NCI-H128 (cell line): ENCODE measurements at regions not wholly inside any gene's neighbourhood (a gene's known extent, or its start where the extent isn't known, plus 50 kb on each side); places are given as distances from the start of the nearest gene placed in this dataset.
"Not testable (repeated sequence)": the region's sequence is repeated elsewhere in the genome, so short reads cannot be mapped to it uniquely, and the experiment has no call there.

Source experiments
- DNase-seq: peaks from one replicate; lab custom pipeline; 2025; ENCODE audit not compliant: unreplicated experiment; lab: John Stamatoyannopoulos, UW

DNA sequence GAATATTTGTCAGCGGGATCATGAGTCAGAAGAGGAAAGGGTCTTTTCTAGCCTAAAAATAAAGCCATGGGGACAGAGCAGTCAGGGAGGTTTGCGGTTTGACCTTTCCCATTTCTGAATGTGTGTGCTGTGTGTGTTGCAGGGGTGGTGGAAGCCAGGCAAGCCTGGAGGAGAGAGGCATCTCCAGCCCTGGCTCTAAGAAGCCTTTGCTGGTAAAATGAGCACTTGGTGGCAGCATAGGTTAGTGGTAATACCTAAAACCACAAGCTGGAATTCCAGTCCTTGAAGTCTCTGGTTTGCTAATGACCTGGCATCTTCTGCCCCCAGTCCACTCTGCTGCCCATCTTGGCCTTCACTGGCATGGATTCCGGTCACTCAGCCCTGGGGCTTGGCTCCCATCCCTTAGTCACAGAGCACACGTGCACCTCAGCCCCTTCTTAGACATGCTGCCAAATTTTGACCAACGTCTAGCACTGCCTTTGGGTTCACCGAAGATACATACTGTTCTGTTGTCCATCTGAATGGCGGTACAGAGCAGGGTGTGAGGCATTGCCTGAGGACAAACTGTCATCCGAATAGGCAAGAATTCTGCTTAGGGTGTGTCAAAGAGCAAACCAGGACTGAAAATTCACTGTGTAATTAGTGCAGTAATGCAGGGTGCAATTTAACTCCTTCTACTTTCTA lies 52.7 kb downstream of the KCNA5 start:
- DNase-seq = no peak

DNA sequence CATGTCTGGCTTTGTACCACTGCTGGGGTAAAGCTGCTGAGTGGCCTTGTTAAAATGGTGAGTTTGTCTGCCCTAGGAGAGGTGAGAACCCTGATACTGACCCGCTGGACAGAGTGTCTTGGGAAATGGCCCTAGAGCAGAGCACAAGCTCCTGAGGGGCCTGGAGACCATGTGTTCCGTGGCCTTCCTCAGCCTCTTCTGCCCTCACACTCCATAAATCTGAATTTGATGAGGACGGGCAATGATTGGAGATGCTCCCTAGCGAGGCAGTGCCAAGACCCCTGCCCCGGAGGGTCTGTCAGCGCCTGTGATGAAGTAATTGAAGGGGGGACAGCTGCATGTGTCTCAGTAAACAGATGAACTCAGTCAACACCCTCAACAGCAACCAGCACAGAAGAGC lies 54.1 kb downstream of the KCNA5 start:
- DNase-seq = no peak

DNA sequence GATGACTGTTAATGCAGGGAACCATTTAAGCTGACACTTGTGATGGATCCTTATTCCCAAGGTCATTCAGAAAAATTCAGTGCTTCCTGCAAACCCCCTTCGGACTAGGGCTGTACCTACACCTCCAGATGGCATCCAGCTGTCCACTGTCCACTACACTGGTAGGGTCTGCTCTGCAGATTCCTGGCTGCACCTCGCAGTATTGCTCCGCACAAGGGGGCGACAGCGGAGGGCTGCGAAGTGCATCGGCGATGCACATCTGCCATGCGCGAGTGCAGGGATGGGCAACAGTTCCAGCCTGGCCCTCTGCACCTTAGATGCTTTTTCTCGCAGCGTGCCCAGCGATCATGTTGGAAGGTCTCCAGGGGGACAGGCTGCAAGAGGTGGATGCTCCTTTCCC lies 55.5 kb downstream of the KCNA5 start:
- DNase-seq = no peak

DNA sequence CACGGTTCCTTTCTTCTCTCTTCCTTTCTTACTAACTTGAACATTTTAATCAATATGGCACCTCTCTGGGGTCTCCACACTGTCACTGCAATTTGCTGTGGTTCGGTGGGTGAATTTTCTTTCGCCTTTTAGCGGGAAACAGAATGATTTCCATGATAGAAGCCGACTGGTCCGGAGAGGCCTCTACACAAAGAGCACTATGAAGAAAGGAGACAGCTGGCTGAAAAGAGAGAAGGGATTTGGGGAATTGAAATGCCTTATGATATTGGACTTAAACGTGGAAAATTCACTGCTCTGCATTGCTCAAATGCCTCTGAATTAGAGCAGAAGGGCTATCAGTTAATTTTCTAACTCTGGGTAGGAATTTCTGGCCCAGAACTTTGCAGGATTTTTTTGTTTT lies 55.9 kb downstream of the KCNA5 start:
- no peak for DNase-seq

DNA sequence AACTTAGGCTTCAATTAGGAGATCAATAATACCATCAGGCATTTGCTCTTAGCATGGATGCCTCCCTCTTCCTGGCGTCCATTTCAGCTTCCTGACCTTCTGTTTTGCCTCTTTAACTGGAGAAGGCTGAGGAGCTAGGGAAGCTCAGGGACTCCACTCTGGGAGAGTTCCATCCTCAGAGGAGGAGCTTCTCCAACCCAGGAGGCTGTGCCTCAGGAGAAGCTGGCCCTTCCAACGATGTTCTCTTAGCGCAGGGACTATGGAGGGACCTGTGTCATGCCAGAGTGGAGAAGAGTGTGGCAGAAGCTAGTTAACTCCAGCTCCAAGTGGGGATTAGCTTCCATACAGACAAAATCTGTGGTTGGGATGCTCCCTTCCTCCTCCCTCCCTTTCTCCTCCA lies 58.0 kb downstream of the KCNA5 start:
- no peak for DNase-seq

DNA sequence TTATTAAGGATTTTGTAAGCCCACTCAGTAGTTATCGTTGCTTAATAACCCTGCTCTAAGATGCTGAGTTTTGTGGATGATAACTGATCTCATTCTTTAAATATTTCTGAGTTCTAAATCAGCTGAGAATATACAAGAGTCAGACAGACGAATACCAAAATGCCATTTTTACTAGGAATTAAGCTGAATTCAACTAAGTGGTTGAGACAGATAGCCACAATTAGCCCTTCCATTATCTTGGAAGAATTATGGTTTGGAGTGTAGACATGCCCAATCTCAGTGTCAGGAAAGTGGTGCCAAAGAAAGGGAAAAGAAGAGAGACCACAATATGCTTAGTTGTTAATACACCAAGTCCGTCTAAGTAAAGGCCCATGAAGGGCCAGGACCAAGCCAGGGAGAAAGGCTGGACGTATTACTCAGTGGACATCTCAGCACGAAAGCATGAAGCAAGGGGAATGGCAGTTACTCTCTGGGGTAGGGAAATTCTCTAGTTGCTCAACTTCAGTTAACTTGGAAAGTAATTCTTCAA lies 58.6 kb downstream of the KCNA5 start:
- no peak for DNase-seq

DNA sequence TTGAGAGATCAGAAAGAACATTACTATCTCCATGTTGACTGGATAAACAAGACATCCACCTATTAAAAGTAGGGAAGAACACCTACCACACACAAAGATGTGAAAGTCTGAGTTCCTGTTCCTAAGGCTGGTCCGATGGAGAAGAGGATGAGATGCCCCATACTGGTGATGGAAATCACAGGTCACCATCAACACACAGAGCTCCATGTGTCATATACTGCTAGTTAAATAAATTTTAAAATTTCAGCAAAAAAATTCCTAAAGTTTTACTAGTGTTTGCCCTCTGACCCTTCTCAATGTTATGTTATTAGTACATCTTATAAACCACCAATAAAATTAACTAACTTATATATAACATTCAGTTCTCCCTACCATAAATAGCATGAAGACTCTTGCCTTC lies 59.1 kb downstream of the KCNA5 start:
- no peak for DNase-seq

DNA sequence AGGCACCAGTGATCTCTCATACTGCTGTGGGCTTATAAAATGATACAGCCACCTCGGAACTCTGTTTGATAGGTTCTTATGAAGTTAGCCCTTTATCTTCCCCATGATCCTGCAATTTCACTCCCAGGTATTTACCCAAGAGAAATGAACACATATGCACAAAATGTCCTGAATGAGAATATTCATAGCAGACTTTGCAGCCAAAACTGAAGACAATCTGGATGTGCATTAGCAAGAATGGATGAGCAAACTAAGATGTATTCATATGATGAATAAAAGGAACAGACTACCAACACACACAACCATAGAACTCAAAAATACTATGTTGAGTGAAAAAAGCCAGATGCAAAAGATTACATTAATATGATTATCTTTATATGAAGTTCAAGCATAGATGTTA lies 66.7 kb downstream of the KCNA5 start:
- DNase-seq = no peak

DNA sequence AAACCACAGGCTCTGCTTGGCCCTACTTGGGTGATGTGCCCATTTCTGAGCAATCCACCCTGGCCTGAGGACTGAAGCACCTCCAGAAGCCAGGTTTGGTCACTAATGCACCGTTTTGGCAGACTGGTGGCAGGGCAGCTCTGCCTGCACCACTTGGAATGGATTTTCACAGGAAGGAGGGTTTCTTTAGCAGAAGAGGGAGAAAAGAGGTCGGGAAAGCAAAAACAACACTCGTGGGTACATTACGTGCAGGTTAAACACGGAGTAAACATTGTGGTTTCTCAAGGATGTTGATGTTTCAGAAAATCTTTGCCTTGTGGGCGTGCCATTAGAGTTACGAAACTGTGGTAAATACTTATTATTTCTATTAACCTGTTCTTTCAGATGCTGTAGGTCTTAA lies 70.8 kb downstream of the KCNA5 start:
- DNase-seq = no peak

DNA sequence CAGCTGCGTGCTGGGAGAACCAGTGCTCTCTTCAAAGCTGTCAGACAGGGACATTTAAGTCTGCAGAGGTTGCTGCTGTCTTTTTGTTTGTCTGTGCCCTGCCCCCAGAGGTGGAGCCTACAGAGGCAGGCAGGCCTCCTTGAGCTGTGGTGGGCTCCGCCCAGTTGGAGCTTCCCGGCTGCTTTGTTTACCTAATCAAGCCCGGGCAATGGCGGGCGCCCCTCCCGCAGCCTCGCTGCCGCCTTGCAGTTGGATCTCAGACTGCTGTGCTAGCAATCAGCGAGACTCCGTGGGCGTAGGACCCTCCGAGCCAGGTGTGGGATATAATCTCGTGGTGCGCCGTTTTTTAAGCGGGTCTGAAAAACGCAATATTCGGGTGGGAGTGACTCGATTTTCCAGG lies 78.1 kb downstream of the KCNA5 start:
- DNase-seq = not testable (repeated sequence)

DNA sequence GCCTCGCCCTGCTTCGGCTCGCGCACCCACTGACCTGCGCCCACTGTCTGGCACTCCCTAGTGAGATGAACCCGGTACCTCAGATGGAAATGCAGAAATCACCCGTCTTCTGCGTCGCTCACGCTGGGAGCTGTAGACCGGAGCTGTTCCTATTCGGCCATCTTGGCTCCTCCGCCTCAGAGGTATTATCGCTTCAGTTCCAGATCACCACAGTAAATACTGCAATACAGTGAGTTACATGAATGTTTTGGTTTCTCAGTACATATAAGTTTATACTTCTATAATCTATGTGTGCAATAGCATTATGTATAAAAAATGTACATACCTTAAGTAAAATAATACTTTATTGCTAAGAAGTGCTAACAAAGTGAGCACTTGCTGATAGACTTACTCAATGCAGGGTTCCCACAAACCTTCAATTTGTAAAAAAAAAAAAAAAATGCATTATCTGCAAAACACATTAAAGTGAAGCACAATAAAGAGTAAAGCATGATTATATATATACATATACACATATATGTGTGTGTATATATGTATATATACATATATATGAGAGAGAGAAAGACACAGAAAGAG lies 78.7 kb downstream of the KCNA5 start:
- not testable (repeated sequence) for DNase-seq

DNA sequence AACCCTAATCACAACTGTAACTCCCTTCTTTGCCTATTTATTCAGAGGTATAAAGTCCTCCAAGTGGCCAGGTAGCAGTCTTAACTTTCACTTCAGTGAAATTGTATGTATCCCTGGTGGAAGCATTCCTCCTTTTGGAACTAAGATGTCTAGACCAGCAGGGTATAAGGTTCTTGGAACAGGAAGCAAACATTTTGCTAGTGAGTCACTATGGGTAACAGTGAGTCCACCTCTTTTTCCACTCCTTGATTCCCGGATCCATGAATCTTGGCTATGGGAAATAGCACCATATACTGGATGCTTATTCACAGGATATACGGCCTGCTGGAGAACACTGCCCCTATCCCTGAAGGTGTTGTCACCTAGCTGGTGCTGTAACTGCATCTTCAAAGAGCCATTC lies 80.2 kb downstream of the KCNA5 start:
- DNase-seq = no peak

DNA sequence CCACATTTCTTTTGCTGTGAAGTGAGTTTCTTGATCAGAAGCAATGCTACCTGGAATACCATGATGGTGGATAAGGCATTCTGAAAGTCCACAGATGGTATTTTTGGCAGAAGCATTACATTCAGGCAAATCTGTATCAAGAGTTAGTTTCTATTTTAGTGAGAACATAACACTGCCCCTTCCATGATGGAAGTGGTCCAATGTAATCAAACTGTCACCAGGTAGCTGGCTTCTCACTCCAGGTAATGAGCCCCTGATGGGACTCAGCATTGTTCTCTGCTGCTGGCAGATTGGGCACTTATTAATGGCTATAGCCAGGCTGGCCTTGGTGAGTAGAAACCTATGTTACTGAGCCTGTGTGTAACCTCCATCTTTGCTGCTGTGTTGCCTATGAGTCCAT lies 80.7 kb downstream of the KCNA5 start:
- DNase-seq = no peak

DNA sequence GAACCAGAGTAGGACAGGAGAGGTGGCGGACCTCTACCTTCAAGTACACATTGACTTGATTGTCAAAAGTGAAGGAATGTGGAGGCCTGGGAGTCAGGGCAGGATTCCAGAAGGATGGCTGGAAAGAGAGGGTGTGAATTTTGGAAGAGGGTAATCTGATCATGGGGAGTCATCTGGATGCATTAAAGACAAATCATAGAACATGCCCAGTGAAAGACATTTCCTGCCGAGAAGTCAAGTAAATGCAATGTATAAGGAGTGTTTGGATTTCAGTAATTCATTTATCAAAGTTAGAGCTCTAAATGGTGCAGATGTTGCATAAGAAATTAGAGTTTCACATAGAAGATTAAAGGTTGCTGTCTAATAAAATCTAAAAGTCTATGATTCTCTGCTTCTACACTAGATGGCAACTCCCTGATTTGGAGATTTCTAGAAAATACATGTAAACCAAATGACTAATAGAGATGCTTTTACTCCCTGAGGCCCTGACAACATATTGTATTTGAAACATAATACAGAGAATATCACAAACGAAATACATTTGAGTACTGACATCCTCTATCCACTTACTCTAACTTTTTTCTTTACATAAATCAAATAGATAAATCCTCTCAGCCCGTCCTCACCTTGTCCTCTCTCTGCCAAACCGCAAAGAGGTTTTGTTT lies 91.3 kb downstream of the KCNA5 start:
- no peak for DNase-seq

DNA sequence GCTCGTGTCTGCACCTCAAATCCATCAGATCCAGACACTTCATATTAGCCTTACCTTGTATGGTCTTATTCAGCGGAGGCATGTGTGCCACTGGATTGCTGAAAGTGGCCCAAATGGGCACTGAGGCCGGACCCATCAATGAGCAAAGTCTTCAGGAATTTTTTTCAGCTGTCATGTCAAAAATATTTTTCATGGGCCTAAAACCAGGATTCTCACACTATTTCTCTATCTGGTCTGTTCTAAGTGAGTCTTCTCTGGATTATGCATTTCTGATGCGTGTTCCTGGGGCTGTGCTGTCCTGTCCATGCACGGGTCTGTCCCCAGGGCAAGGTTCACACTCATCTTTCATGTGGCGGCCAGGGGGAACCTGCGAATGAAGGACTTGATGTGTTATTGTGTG lies 94.6 kb downstream of the KCNA5 start:
- no peak for DNase-seq

DNA sequence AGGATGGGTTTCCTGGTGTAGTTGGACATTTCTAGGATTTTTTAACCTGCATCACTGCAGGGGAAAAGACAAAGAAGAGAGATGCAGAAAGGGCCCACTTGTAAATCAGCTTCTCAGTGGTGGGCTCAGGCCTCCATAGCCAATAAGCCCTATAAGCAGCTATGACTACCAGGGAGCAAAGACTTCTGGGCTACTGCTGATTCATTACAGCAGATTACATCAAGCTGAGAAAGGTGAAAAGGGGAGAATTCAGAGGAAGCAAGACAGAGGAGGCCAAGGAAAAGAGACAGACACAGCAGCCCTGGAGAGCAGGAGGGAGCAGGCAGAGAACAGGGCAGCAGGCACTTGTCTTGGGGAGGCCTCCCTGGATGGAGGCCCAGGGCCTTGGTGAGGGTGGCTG lies 95.2 kb downstream of the KCNA5 start:
- DNase-seq = no peak

DNA sequence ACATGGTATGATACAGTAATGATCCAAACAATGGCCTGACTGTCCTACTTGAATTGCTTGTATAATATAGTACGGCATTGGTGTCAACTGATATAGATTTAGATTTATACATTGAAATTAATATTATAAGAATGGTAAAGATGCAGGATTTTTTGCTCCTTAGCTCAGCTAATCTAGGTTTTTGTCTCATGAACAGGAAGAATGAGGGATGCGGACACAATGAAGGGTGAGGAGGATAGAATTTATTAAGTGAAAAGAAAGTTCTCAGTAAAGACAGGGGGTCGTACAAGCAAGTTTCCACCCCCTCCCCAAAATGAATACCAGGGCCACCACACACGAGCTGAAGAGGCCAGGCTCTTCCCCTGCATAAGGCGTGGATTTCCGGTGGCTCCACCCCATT lies 96.1 kb downstream of the KCNA5 start:
- DNase-seq = no peak

DNA sequence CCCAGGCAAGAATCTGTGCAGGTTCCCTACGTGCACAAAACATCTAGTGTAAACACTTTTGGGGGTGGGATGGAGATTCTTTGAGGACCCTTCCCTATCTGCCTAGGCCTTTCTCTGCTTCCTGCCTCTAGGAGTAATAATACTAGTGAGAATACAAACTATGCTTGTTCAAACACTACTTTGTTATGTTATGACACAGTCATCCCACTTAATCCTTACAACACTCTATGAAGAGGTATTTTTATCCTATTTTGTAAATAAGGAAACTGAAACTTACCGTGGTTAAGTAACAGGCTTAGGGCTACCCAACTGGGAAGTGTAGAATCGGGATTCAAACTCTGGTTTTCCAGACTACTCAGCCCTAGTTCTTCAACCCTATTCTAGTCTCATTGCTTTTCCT lies 96.5 kb downstream of the KCNA5 start:
- DNase-seq = no peak

DNA sequence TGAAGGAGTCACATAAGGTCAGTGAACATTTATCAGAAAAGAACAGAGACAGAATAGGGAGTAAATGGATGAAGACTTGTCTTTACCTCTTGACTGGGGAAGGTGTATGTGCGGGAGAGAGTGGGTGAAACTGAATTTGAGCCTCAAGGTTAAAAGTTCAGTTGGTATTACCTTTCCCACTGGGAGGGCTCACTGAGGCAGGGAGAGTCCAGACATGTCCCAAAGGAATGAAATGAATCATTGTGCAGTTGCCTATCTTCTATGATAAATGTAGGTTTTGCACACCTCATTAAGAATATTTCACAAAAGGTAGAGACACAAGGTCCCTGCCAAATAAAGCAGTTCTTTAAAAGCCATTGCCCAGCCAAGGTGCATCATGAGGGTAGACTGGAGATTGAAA lies 105.2 kb downstream of the KCNA5 start:
- DNase-seq = no peak

DNA sequence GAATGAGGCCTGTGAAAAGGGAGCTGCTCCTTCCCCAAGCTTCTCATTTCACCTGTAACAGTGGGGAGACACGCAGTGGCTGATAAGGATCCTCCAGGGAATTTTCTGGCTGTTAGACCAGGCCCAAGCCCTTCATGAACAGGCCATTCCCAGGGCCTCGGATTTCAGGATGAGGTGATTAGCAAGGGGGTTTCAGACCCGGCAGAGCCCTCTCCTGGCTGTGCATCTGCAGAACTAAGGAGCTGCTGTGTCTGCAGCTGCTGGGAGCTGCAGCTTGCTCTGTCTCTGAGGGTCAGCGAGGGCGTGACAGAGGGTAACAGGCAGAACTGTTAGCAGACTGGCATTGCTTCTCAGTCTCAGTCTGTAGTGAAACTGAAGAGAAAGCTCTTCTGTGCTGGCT lies 110.4 kb downstream of the KCNA5 start:
- no peak for DNase-seq

DNA sequence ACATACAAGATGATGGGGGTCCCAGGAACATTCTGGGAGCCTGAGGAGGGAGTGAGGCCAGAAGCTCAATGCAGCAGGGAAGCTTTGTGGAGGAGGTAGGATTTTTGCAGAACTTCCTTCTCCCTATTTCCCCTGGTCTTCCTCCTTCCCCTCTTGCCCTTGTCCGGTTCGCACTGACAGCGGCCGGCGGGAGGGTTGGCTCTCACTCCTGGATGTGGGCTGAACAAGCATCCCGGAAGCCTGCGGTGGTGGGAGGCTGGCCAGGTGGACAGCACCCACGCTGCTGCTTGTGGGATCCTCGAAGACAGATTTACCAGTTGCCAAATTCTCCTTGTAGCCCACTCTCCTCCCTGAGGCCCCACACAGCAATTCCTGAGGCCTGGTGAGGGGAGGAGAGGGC lies 112.2 kb downstream of the KCNA5 start:
- no peak for DNase-seq

DNA sequence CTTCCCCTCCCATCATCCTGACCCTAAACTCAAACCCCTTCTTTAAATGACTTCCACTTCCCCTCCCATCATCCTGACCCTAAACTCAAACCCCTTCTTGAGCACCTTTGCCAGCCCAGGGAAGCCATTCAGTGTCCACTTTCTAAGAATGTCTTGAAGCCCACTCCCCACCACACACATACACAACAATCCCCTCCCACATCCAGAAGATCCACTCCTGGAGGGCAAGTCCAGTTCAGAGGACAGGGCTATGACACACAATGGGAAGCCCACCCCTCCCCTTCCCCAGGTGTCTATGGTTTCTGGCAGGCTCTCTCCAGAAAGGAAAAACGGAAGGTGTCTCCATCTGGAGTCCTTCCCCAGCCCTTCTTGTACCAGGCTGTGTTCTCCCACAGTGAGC lies 117.1 kb downstream of the KCNA5 start:
- no peak for DNase-seq

DNA sequence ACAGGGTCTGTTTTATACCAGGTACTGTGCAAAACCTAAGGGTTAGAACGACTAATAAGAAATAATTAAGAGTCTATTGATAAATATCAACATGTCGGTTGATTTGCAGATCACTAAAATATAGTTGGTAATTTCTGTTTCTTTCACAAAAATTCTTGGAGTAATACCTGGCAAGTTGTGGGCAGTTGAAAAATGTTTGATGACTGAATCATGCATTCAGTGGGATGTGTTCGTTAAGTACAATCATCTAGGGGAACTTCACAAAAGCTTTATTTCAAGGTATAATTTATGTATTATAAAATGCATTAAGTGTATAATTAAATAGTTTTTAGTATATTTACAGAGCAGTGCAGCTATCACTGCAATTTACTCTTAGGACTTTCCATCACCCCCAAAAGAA lies 120.0 kb downstream of the KCNA5 start:
- no peak for DNase-seq
